ENCODE measurements at regions not wholly inside any gene's neighbourhood (a gene's known extent, or its start where the extent isn't known, plus 50 kb on each side); places are given as distances from the start of the nearest gene placed in this dataset.

DNA sequence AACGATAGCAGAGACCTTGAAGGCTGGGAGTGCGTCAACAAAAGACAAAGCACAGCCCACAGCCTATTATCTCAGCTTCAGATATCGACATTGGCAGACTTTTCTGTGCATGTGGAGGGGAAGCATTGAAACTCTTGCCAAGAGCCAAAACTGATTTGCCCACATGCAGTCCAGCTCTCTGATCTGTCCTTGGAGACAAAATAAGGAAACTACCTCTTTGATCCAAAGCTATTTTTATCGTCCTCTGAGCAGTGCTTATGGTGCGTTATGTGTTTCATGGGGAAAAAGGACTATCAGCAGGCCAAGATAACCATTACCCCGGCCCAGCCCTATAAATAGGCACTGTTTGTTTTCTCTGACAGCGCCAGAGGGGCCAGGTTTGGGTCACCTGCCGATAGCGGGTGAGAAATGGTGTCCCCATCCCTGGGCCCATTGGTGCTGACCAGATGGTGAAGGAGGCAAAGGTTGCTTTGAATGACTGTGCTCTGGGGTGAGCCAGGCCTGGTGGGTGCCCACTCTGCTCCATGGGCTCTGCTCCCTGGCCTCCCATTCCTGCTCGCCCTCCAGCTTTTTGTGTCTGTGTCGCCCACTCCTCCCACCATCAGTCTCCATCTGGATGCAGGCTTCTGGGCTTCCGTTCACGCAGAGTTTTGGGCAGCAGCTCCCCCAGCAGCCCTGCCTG lies 176.1 kb upstream of the HS6ST1 start:
- TF ChIP-seq, protein P1, sequence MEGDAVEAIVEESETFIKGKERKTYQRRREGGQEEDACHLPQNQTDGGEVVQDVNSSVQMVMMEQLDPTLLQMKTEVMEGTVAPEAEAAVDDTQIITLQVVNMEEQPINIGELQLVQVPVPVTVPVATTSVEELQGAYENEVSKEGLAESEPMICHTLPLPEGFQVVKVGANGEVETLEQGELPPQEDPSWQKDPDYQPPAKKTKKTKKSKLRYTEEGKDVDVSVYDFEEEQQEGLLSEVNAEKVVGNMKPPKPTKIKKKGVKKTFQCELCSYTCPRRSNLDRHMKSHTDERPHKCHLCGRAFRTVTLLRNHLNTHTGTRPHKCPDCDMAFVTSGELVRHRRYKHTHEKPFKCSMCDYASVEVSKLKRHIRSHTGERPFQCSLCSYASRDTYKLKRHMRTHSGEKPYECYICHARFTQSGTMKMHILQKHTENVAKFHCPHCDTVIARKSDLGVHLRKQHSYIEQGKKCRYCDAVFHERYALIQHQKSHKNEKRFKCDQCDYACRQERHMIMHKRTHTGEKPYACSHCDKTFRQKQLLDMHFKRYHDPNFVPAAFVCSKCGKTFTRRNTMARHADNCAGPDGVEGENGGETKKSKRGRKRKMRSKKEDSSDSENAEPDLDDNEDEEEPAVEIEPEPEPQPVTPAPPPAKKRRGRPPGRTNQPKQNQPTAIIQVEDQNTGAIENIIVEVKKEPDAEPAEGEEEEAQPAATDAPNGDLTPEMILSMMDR (IDR thresholded peaks at IDR 0.05), result no peak
- no peak for TF ChIP-seq POLR2A (IDR thresholded peaks at IDR 0.05)

All from ovary (tissue), 3 donors.